GM18861 (cell line): ENCODE measurements at regions not wholly inside any gene's neighbourhood (a gene's known extent, or its start where the extent isn't known, plus 50 kb on each side); places are given as distances from the start of the nearest gene placed in this dataset.

Source experiments
- ATAC-seq: cut with Tn5 transposase; IDR thresholded peaks from one replicate; pipeline ENCODE4 v1.9.1; 2021; ENCODE audit not compliant: unreplicated experiment

DNA sequence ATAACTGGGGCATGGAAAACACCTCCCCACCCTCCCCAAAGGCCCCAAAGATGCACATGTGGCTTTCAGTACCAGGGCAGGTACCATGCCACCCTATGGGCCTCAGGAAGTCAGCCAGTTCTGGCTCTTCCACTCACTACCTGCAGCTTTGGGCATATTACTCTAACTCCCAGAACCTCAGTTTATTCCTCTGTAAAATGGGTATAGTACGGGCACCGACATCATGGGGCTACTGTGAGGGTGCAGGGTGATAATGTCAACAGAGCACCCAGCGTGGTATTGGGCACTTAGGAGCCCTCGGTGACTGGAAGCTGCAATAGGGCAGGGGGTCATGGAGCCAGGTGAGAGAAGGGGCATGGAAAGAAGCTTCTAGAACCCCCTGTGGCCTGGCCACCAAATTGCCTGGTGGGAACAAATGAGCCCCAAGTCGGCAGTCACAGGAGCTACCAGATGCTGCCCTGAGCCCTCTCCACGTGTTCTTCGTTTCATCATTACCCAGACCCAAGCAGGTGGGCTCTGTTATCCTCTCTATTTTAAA, 512.1 kb downstream of the SHQ1 start:
- no peak for ATAC-seq

DNA sequence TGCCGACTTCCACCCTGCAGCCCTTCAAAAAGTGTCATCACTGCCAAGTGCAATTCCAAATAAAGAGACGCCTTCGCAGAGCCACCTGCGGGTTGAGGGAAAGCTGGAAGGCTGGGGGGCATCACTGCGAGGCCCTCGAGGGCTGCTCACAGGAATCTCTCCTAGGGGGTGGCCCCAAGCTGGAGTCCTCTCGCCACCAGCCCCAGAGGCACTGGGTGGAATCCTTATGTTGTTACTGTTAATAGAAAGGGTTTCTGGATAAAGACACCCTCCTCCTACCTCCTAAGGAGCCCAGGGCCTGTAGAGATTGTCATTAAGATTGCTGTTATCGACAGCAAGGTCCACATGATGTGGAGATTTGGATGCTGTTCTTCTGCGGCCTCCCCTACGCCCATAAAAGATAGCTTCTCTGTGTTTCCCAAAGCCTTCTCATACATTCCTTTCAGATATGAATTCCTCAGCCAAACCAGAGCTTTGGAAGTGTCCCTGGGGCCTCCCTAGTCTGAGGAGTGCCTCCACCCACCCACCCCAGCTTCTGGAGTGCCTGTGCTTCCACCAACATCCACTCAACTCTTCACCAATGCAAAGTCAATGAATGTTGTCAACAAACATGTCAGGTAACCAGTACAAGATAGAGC, 512.7 kb downstream of the SHQ1 start:
- ATAC-seq: no peak

DNA sequence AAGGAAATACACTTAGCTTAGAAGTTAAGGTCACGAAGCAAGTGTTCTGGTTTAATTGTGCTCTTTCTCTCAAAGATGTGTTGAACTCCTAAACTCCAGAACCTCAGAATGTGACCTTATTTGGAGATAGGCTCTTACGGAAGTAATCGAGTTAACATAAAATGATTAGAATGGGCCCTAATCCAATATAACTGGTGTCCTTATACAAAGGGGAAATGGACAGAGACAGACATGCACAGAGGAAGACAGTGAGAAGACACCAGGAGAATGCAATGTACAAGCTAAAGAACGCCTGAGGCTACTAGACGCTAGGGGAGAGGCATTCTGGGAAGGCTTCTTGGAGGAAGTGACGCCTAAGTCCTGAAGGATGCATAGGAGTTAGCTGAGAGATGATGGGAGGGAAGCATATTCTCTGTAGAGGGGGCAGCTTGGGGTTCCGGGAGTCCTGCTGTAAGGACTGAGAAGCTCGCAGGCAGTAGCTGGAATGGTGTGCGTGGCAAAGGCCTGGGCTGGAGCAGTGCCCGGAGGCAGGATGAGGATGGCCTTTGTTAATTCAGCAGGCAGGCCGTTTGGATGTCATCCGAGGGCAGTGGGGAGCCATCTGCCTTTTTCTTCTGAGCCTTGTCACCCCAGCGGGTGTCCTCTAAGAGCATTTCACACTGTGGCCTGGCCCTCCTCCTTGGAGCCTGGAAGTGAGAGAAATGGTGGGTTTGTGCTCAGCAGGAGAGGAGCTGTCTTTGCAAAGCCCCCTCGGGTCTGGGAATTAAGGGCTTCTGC, 513.4 kb downstream of the SHQ1 start:
- ATAC-seq: no peak

DNA sequence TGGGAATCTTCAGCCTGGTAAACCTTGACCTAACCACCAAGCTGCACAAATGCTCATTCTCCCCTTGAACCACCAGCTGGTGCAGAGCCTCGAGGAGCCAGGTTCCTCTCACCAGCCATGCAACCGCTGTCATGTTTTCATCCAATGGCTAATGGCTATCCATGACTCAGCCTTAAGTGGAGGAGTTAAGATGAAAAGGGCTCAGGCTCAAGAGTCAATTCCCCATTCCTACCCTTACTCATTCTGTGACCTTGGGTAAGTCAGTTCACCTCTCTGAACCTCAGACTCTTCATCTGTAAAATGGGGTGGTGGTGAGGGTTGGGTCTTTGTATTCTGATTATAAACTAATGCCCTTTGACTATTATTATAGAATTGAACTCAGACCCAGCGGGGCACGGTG, 515.6 kb downstream of the SHQ1 start:
- ATAC-seq: no peak

DNA sequence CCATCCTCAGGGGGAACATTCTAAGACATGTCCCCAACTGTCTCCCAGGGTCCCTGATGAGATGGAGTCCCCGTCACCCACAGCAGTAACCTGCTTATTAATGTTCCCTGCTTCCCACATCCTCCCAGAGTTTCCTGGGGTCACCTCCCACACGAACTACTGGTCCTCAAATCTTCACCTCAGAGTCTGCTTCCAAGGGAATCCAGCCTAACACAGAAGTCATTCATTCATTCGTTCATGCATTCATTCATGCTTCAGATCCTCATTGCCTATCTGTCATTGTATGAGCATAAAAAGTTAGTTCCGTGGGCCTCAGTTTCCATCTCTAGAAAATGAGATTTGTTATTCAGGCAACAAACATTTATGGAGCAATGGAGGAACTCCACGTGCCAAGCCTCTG, 516.2 kb downstream of the SHQ1 start:
- ATAC-seq: no peak

DNA sequence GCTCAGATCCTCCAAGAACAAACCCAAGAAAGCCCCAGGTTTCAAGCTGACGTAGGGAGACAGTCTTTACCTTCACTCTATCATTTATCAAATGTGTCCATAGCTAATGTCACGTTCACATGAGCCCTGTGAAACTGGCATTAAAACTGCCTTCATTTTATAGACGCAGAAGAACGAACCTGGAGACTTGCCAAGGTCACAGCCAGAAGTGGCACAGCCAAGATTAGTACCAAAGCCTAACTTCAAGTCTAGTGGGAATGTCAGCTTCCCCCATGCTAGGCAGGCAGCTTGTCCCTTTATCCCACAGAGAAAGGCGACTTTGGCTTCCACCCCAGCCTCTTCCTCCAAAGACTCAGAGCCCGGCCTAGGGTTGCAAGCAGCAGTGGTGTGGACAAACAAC, 517.2 kb downstream of the SHQ1 start:
- ATAC-seq: no peak

DNA sequence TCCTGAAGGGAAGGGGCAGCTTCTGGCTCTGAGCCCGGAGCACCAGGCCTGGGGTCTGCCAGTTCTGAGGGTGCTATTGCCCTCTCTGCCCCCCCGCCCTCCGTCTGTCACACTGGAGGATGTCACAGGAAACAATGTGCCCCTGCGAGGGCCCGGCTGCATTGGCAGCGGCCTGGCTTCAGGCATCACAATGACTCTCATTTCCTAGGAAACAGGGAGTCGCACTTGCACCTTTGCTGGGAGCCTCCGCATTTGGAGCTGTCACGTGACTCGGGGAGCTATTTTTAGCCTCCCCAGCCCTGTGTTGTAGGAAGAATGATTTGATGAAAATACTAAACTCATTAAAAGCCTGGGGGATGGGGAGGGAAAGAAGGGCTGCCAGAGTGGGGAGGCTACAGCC, 518.9 kb downstream of the SHQ1 start:
- no peak for ATAC-seq

DNA sequence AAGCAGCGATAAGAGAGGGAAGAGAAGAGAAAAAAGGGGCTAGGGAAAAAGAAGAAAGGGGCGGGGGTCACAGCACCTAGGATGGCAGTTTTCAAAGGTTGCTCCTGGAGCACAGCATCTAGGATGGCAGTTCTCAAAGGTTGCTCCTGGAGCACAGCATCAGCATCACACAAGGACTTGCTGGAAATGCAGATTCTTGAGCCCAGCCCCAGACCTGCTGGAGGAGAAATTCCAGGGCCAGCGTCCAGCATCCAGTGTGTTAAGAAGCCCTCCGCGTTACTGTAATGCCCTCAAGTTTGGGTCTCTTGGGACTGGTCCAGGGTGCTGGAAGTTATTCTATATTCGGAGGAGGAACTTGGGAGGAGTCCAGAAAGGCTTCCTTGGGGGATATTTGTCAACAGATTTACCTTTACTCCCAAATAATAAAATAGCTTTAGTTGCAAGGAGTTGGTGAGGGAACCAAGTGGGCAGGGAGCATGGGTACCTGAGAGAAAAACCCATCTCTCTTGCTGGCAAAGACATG, 519.4 kb downstream of the SHQ1 start:
- ATAC-seq: no peak

DNA sequence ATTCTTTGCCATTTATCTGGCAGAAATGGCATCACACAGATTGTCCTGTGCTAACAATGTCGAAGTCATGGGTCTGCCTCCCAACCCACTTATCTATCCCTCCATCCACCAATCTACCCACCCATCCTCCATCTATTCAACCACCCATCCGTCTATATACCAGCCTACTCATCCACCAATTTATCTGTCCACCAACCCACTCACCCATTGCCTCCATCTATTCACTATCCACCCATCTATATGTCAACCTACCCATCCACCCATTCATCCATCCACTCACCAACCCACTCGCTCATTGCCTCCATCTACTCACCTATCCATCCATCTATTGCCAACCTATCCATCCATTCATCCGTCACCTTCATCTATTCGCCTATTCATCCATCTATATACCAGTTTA, 521.2 kb downstream of the SHQ1 start:
- ATAC-seq: no peak

DNA sequence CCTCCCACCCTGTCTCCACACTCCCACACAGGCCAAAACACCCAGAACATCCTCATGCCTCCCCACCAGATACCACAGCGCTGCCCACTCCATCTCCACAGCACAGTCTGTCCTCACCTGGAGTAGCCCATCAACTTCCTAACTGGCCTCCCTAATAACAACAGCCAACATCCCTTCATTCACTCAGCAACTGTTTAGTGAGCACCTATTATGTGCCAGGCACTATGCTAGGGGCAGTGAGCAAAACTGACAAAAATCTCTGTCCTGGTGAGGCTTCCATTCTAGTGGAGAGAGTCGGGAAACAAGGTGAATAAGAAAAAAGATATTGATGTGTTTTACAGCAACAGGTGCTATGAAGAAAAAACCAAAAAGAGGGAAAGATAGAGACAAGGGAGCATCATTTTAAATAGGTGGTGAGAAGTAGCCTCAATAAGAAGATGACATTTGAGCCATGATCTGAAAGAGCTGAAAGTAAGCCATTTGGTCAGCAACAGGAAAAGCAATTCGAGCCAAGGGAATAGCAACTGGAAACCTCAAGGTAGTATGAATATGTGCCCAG, 523.9 kb downstream of the SHQ1 start:
- ATAC-seq: no peak

DNA sequence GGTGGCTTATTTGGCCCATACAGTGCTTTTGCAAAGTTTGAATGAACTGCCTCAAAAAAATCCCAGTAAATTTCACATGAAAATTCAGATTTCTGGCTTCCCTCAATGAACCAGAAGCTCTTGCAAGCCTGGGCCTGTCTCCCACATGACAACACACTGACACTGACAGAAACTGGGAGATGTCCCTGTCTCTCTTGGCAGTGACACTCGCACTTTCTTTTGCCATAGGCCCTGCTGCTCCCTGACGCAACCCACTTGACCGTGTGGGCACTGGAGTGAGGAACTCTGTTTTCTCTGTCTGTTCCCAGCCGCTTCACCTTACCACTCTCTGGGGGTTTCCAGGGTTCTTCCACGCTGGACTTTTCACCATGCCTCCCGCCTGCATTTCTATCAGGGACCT, 524.5 kb downstream of the SHQ1 start:
- no peak for ATAC-seq

DNA sequence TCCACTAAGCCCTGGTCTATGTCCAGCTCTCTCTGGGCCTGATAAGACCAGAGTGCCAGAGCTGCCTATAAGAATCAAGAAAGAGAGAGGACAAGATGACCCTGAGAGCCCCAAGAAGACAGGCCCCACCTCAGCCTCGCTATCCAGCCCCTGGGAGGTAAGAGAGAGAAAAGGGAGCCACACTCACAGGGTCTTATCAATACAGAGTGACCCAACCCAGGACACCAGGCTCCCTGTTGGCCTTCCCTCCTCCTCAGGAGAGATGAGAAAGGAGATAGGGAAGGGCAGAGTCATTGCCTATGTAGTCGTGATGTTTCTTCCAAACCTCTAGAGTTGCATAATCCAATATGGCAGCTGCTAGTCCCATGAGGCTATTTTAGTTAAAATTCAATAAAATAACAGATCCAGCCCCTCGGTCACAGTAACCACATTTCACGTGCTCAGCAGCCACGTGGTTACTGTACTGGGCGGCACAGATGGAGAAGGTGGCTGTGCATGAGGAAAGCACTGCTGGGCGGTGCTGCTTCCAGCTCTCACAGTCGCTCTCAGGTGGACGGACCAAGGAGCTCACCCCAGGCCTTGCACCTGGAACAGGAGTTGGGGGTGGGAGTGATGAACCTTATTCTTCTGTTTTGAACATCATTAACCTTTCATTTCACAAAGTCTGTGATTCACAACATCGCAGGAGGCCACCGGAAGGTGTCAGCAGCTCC, 525.8 kb downstream of the SHQ1 start:
- no peak for ATAC-seq

DNA sequence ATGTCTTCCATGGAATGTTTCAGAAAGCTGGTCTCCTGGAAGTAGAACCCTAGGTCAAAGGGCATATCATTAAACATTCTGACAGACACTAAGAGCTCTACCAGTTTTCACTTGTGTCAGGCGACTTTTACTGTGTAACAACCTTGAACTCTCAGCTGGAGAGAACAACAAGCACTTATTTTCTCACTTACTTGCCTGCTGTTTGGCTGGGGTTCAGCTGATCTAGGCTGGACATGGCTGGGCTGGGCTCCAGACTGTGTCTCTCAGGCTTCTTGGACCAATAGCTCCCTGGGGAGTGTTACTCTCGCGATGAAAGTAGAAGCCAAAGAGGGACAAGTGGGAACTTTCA, 527.3 kb downstream of the SHQ1 start:
- no peak for ATAC-seq

DNA sequence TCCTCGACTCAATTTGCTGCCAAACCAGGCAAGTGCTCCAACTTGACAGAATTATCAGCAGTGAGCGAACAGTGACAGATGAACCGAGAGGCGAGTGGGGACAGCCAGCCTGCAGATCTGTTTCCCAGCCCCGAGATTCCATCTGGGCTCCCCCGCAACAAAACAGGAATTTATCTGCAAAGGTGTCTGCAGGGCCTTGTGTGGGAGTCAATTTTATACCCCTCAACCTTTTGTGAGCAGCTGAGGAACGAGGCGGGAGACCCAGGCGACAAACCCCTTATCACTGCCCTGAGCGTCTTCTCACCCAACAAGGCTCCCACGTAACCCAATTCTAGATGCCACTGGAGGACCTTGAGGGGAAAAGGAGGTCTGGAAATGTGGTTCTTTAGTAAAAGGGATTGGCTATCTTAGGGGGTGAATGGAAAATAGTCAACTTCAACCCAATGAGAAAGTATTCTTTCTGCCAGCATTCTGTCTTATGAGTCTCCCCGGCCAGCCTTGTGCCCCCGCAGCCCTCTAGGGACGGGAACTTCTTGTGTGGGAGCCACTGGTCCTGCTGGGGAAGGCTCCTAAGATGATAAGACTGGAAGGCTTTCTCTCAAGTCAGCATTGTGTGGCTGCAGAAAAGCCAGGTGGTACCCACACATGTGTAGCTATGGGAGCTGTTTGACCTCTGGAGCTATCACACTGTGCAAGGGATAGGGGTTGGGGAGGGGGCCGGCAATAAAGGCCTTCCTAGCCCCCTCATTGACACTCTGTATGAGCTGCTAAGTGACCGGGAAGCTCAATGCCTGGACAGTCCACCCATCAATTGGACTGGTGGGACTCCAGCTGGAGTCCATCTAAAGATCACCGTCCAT, 527.9 kb downstream of the SHQ1 start:
- no peak for ATAC-seq

DNA sequence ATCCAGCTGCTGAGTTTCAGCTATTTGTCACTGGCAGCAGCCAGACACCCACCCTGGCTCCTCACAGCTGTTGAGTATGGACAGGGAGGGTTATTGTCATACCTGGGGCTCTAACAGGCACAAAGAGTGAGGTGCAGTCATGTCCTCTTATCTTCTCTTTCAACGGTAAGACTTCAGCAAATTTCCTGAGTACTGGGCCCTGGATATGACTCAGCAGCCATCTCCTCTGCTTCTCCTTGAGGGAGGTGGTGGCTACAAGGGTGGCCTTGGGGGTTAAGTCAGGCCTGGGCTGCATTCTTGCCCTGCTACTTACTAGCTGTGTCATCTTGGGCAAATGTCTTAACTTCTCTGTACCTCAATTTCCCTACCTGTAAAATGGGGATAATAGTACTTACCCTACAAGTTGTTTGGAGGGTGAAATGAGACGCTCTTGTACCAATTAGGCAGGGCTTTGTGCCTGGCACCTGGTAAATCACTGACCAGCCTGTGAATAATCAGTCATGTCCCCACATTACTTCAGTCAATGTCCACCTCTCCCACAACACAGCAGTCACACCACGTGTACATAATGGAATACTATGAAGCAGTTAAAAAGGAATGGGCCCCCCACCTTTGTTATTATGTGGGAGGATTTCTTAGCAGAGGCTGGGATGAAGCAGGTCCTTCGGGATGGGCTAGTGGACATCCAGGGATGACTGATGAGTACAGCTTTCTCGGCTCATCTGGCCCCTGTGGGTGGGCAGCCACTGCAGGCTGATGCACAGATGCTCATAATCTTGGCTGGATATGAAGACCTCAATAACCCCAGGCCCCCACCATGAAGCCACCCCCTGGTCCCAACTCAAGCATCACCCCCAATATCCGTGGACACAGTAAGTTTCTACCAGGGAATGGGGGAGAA, 528.8 kb downstream of the SHQ1 start:
- no peak for ATAC-seq

DNA sequence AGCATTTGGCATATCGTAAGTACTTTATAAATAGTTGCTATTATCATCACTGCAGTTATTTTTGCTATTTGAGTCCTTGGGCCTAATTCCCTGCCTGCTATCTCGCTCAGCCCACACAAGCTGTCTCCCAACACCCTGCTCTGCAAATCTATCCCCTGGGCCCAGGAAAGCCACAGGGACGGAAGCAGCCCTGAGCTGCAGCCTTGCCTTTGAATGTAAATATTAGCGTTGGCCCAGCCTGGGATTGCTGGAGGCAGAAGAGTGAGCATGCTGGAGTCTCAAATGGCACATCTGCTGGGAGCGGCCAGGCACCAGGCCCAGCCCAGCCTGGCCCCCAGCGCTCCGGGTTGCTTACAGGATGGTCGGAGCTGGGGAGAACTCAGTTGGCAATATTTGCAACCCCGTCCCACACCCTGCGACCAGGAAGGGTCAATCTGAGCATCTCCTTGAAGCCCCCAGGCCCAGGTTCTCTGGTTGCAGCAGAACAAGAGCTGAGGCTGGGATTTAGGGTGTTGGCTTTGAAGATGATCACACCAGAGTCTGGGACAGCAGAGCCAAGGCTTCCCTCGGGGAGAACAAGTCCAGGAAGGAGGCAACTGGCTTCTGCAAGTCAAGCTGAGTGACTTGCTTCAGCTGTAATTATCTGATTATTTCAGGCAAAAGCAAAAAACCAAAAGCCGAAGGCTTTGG, 529.6 kb downstream of the SHQ1 start:
- ATAC-seq: no peak

DNA sequence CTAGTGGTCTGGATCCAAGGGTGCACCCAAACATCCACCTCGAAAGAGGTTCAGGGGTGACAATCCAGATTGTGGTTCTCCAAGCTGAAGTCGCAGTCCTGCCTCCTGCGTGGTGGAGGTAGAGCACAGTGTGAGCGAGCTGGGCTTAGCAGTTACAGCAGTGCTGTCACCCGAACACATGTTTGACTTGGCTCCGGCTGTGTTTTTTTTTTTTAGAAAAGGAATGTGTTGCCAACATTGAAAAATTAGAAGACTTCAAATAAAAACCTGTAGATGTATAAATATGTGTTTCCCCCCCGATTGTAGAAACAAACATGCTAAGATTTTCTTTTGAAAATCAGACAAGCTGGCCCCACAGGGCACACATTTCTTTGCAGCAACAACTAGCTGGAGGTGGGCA, 530.8 kb downstream of the SHQ1 start:
- no peak for ATAC-seq

DNA sequence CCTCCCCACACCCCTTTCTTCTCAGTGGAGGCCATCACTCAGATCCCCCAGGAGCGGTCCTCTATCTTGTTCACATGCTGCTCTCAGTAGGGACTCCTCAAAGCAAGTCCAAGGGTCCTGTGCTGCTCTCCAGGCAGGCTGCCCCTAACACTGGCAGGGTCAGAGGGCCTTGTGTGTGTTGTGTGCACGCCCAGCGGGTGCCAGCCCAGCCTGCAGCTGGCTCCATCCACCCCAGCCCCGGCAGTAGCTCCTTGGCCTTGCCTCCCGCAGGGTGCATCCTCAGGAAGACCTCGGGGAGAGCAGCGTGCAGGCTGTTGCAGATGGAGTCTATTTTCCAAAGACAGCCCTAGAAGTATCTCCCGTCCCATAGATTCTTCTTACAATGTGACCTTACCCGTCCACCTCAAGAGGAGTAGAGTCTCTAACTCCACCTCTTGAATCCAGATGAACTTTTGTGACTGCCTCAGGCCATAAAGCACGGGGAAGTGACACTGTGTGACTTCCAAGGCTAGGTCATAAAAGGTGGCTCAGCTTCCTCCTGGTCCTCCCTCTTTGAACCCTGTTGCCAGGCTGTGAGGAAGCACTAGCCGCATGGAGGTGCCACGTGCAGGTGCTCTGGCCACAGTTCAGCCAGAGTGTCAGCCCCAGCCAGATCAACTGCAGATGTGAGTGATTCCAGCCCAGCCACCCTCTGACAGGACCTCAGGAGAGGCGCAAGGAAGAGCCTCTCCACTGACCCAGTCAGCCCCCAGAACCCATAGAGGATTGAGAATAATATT, 531.6 kb downstream of the SHQ1 start:
- no peak for ATAC-seq
